Germinal center (tissue), 1 donor: ENCODE measurements at regions not wholly inside any gene's neighbourhood (a gene's known extent, or its start where the extent isn't known, plus 50 kb on each side); places are given as distances from the start of the nearest gene placed in this dataset.
"Not testable (repeated sequence)": the region's sequence is repeated elsewhere in the genome, so short reads cannot be mapped to it uniquely, and the experiment has no call there.

Source experiments
- DNase-seq: peaks from one replicate; pipeline ENCODE4 v3.0.0; 2012; ENCODE audit warnings: mixed read lengths, low spot score

DNA sequence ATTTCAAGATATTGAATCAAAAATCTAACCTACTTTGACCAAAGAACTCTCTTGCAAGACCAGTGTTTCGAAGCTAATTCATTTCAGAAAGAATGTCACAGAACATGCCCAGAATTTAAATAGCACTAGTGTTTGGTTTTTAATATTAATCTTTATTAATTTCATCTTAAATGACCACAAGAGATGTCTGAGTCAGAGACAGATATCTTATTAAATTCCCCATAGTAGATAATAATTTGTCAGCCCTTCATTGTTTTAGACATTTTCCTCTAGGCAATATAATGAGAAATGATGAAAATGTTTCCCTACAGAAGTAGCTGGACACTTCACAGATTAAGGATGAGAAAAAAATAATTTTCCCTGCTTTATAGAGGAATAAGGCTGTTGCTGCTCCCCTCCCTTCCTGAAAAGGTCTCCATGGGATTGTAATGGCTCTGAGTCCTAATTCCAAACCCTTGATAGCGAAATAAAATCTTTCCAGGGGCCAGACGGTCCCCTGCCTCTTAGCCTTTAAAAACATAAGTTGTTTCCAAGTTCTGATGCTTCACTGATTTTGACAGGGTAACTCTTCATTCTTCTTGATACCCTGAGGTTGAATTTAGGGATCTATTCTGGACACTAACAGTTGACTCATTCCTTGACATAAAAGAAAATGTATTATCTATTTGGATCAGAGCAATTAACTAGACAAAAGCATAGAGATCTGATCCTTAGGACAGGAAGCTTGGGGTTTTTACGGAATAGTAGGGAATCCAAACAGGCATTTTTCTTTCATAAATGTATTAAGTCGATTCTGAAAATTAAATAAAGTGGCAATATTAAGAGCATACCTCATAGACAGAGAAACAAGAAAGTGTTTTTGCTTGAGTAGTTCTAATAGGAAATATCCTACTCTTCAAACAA is 820.8 kb downstream of the BRINP3 start:
- DNase-seq: no peak

DNA sequence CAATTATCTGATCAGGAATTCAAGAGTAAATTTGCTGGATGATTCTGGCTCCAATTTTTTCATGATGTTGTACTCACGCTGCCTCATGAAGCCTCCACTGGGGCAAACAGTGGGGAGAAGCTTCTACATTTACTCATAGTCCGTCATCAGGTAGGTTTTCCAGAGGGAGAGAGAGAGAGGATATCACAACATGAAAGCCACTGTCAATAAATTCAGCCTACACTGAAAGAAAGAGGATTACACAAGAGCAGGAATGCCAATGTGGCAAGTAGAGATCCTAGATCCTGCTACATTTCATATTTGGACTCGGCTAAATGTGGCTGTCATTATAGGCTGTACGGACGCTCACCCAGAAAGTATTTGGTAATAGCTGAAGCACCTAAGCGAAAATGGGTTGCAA is 819.9 kb downstream of the BRINP3 start:
- DNase-seq: no peak

DNA sequence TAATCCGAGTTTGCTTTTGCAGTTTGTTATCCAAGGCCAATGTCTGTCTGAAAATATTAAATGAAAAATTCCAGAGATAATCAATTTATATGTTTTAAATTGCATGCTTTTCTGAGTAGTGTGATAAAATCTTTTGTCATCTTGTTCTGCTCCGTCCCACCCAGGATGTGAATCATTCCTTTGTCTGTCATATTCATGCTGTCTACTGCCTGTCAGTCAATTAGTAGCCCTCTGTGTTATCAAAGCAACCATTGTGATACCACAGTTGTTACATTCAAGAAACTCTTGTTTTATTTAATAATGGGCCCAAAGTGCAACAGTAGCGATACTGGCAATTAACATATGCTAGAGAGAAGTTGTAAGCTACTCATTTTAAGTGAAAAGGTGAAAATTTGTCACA is 819.3 kb downstream of the BRINP3 start:
- DNase-seq: no peak

GRCh38 chr1:189659731-189660130 is 817.9 kb downstream of the BRINP3 start:
- DNase-seq: no peak

DNA sequence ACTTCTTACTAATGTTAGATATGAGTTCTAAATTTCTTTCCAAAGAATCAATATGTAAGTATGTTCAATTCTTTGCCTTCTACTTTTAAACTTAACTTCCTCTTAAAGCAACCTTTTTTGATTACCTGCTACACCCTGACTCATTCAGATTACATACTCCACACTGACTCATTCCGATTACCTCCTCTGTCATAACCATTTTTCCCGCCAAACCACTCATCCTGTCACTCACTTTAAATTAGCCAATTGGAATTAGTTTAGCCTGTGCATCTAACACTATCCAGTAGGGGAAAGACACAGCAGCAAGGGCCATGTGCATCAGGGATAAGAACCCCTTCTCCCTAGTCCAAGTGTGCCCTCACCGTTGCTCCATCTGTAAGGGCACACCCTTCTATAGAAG is 815.5 kb downstream of the BRINP3 start:
- DNase-seq: no peak

DNA sequence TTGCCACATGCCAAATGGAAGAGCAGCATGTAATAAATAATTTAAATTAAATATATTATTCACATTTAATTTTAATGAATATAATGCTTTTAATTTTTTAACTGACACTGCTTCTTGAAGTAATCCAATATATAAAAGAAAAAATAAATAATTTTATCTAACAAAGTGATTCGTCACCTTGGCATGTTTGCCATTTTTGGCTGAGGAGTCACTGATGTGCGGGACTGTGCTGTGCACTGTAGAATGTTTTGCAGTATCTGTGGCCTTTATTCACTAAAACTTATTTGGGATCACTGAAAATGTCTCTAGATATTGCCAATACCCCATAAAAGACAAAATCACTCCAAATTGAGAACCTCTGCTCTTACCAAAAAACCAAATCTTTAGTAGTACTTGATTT is 807.8 kb downstream of the BRINP3 start:
- DNase-seq: no peak

- DNase-seq: no peak
These were observed 804.4 kb downstream of the BRINP3 start for GRCh38 chr1:189673217-189673616.

GRCh38 chr1:189675712-189676244 is 801.9 kb downstream of the BRINP3 start:
- DNase-seq: no peak

DNA sequence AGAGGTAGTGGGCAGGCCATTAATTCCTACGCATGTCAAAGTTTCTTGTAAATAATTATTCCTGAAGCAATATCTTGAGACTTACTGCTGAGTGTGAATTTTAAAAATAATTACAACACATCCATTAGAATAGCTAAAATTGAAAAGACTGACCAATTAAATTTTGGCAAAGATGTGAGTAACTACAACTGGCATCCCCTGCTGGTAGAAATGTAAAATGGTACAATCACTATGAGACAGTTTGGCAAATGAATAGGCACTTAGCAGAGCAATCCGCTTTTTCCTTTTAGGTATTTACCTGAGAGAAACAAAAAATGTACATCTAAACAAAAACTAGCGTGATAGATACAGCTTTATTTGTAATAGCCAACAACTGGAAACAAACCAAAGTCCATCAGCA is 798.9 kb downstream of the BRINP3 start:
- DNase-seq: no peak

DNA sequence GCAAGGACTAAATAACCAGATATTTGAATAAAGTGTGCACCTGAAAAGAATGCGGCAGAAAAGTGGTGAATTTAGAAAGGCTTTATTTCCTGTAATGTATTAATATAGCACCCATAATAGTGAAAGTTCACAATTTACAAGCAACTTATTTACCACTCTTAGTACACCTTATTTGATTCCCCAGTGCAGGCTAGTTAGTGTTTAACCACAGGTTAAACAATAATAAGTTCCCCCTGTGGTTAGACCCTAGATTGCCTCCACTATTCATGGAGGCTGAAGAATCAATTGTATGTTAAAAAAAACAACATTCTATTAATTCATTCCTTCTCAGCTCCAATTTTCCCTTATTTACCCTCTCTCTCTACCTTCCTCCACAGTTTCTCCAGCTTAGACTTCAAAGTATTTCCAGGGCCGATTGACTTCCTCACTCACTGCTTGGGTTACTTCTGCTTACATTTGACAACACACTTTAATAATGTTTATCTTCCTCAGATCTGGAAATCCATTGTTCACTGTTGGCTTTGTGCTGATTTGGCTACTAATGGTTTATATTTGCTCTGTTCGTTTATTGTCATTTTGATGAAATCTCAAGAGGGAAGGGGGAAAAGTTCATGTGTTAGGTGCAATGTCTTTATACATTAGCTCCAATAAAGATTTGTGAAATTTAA is 796.3 kb downstream of the BRINP3 start:
- DNase-seq: no peak

- no peak for DNase-seq
These were observed 795.1 kb downstream of the BRINP3 start for GRCh38 chr1:189682591-189682990.

DNA sequence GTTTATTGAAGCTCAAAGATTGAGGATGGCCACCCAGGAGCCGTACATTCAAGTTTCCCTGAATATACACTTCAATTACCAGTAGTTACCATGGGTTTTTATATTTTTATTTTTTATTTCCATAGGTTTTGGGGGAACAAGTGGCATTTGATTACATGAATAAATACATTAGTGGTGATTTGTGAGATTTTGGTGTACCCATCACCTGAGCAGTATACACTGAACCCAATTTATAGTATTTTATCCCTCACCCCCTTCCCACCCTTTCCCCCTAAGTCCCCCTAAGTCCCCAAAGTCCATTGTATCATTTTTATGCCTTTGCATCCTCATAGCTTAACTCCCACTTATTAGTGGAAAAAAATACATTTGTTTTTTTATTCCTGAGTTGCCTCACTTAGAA is 791.4 kb downstream of the BRINP3 start:
- no peak for DNase-seq

DNA sequence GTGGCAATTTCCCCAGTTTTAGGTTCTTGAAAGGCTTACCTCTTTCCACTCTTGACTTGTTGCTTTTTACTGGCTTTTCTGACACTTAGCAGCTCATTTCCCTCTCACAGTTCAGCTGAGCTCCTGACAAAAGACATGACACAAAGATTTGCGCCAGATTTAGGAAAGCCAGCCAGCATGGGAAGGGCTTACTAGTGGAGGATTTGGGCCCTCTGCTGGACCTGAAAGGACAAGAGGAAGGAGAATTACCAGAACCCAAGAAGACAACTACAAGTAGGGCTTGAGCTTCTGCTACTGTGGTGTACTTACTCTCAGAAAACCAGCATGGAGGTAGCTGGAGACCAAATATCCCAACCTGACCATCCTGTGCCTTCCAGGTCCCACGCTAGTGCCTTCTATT is 784.5 kb downstream of the BRINP3 start:
- DNase-seq: no peak

- no peak for DNase-seq
These were observed 781.4 kb downstream of the BRINP3 start for GRCh38 chr1:189696297-189696696.

- DNase-seq: no peak
These were observed 780.6 kb downstream of the BRINP3 start for GRCh38 chr1:189697113-189697512.

- no peak for DNase-seq
These were observed 776.1 kb downstream of the BRINP3 start for GRCh38 chr1:189701606-189702005.

DNA sequence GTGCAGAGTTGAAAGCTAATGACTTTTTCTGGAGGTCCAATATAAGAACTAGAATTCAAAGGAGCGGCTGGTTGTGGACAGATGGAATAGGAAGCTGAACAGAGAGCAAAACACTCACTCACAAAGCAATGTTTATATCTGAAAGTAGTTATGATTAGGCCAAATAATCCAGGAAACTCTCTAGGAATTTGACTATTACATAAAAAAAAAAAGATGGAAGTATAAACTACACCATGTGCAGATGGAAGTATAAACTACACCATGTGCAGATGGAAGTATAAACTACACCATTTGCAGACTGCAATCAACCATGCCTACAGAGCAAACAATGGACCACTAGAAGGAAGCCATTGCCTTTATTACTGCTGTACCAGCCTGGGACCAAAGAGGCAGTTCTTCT is 771.1 kb downstream of the BRINP3 start:
- no peak for DNase-seq

GRCh38 chr1:189708674-189709073 is 769.0 kb downstream of the BRINP3 start:
- no peak for DNase-seq

DNA sequence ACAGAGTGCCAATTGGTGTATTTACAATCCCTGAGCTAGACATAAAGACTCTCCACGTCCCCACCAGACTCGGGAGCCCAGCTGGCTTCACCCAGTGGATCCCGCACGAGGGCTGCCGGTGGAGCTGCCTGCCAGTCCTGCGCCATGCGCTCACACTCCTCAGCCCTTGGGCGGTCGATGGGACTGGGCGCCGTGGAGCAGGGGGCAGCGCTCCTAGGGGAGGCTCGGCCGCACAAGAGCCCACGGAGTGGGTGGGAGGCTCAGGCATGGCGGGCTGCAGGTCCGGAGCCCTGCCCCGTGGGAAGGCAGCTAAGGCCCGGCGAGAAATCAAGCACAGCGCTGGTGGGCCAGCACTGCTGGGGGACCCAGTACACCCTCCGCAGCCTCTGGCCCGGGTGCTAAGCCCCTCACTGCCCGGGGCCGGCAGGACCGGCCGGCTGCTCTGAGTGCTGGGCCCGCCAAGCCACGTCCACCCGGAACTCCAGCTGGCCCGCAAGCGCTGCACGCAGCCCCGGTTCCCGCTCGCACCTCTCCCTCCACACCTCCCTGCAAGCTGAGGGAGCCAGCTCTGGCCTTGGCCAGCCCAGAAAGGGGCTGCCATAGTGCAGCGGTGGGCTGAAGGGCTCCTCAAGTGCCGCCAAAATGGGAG is 759.4 kb downstream of the BRINP3 start:
- not testable (repeated sequence) for DNase-seq

- DNase-seq: no peak
These were observed 750.9 kb downstream of the BRINP3 start for GRCh38 chr1:189726806-189727205.

GRCh38 chr1:189751311-189751710 is 726.4 kb downstream of the BRINP3 start:
- DNase-seq: no peak

- DNase-seq: no peak
These were observed 725.1 kb downstream of the BRINP3 start for GRCh38 chr1:189752461-189752995.
